ENCODE measurements at regions not wholly inside any gene's neighbourhood (a gene's known extent, or its start where the extent isn't known, plus 50 kb on each side); places are given as distances from the start of the nearest gene placed in this dataset.
"Not testable (repeated sequence)": the region's sequence is repeated elsewhere in the genome, so short reads cannot be mapped to it uniquely, and the experiment has no call there.

DNA sequence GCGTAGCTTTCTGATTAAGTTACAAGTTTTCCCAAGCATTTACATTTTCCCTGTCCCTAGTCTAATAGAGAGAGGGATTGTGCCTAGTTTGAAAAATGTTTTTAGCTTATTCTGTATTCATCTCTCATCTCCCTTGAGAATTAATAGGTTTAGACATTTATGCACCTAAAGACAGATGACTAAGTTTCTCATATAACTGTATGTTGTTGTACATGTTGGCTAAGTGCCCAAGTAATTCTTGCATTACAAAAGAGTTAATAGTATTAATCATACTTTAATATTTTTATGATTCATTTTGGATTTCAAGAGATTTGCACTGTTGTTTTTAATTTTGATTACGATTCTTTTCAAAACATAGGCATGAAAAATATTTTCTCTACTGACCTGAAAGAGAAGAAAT is 109.0 kb upstream of the TBL1XR1 start:
- no peak for DNase-seq

DNA sequence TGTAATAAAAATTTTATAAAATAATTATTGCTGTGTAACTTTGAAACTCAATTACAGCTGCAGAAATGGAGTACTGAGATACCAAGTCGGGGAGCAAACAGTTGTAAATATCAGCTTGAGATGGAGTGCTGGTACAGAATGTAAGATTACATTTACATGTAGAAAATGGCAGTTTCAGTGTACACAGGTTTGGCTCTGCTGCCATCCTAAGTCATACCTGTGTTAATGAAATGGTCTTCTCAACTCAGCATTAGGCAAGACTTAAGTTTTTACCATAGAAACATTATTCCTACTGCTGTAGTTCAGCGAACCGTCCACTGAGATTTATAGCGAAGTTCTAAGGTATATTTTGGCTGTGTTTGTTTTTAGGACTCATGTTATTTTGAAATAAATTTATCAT is 110.1 kb upstream of the TBL1XR1 start:
- no peak for DNase-seq

DNA sequence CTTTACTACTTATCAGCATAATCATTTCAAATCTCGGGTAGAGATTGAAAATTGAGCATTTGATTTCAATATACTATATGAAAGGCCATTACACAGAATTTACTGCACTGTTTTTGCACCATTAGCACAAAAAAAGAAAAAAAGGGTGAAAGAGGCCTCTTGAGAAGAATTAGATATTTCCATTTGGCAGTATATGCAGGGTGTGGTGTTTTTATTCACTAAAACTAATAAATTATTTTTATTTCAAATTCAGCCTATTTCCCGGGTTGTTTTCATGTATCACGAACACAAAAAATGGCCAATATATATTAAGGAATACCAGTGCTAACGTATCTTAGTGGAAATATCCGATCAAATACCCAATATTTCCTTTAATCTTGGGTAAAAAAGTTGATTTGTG is 110.5 kb upstream of the TBL1XR1 start:
- no peak for DNase-seq

DNA sequence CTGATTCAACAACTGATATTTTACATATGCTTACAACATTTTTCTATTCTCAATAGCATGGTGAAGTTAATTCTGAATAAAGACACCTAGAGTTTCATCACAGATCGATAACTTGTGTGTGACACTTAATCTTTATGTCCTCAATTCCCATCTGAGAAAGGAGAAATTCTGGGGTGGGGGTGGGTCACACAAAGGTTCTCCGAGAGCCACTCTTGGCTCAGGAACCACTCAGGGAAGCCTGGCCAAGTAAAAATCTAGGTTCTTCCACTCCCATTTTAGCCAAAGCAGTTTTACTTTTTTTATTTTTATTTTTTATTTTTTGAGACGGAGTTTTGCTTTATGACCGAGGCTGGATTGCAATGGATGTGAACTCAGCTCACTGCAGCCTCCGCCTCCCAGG is 111.0 kb upstream of the TBL1XR1 start:
- no peak for DNase-seq

DNA sequence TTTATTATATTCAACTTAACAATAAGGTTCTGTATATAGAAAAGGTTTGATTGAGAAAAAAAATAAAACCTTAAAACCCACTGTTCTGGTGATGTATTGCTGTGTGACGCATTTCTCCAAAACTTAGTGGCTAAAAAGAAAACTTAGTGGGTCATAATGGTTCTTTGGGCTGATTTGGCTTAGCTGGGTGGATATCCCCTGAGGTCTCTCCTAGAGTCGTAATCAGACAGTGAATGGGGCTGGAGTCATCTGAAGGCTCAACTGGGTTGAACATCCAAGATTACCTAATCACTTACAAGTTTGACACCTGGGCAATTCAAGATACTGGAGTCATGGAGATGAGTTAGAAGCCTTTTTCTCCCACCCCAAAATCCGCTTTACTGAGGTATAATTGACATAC is 111.6 kb upstream of the TBL1XR1 start:
- DNase-seq: no peak

DNA sequence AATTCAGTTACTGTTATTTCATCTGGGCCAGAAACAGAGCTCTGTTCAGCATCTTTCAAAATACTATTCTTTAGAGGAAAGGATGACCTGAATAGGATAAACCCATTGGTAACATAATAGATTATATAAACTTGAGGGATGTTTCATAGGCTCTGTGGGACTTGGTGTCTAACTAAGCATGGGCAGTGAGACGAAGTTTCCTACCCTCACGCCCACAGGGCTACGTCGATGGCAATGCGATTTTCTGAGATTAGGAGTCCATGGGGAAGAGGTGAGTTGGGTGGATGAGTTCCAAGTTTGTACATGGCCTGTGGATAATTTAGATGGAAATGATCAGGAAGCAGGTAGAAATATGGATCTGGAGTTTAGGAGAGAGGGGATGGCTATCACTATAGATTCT is 115.2 kb upstream of the TBL1XR1 start:
- no peak for DNase-seq

DNA sequence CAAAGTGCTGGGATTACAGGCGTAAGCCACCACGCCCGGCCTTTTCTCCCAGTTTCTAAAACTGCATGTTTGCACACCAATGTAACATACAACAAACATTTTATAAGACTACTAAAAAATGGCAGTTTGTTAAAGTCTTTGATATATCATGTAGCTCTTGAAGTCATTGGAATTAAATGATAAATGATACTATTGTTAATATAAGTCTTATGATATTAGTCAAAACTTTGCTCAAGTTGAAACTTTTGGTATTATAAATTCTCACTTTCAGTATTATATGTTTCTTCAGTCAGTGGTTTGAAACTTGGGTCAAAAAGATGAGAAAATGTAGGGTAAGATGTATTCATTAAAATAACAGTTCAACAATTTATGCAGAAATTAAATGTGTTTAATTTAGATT is 117.6 kb upstream of the TBL1XR1 start:
- DNase-seq: no peak

DNA sequence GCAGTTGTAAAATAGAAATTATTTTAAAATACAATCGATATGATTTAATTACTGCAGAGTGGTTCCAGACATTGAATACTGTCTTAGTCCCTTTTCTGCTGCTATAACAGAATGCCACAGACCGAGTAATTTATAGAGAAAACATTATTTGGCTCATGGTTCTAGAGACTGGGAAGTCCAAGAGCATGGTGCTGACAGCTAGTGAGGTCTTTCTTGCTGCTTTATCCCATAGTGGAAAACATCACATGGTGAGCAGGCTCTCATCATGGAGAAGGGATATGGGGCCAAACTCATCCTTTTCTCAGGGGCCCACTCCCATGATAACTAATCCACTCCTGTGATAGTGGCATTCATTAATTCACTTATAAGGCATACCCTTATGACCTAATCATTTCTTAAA is 120.0 kb upstream of the TBL1XR1 start:
- no peak for DNase-seq

DNA sequence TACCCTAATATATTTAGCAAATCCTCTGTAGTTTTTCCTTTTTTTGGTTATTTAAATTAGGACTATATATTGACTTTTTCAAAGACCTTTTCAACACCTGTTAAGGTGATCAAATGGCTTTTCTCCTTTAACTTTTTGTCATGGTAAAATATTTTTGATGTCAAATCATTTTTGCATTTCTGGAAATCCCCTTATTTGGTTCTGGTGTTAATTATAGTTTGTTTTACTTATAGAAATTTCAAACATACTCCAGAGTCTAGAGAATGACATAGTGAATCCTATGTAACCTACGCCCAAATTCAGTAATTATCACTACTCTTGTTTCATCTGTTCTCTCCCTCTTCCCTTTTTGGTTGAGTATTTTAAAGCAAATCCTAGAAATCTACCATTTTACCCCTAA is 121.3 kb upstream of the TBL1XR1 start:
- DNase-seq: no peak

DNA sequence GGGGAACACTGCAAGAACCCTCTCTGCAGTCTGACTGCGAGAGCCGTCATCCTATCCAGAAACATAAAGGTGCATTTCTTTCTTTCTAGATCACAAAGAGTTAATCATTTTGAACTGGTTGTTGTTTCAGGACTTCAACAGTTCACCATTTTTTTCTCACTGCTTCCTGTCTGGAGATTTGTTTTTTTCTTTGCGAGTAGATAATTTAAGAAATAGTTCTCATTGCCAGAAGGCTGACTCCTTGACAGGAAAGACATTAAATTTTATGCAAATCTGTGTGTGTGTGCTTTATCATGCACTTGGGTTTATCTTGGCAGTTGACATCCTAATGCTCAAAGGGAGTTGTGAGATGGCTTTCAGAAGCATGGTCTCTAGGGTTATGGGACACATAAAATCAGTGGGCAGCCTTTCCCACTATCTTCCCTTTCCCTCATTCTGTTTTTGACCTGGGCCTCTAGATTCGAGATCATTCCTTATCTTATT is 123.5 kb upstream of the TBL1XR1 start:
- DNase-seq: no peak

DNA sequence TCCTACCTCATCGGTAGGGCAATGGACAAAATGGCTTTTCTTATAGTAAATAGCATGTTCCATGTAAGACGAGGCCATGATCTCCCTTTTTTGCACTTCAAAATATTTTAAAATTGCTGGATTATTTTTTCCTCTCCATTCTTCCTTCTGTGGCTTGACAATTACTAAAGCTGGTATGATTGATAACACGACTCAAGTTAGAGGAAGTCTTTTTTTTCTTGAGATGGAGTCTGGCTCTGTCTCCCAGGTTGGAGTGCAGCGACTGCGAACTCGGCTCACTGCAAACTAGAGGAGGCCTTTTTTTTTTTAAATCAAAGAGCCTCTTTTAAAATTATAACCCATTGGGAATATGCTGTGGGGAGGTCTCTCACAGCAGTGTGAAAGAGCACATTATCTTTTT is 124.5 kb upstream of the TBL1XR1 start:
- no peak for DNase-seq

DNA sequence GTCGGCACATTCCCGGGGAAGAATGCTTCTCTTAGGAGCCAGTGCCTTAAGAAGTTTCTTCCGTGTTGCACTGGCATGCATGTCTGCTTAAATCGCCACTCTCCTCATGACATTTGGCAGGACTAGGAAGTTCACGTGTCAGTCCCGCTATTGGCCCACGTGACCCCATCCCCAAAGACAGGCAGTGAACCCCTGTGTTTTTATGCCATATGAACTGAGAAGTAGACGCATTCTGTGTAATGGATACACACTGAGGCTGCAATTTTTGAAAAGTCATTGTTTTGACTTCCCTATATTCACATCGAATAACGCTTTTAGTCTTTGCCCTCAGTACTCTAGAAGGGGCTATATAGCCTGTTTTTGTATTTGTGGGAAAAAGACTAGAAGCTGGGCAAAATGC is 125.6 kb upstream of the TBL1XR1 start:
- no peak for DNase-seq

DNA sequence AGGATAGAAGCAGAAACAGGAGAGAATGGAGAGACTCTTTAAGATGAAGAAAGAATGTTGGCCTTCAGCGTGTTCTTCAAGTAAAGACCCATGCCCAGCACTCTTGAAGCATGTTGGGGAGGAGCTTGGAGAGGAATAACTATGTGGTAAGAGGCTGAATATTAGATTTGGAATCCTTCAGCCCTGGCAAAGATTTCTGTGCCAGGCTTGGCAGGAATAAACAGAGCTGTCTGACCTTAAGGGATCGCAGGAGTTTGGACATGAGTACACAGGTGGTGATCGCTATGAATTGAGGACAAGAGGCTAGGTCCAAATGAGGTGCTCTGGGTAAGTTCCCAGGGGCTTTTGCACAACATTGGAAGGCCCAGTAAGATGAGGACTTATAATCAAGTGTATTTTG is 132.6 kb upstream of the TBL1XR1 start:
- DNase-seq: no peak

DNA sequence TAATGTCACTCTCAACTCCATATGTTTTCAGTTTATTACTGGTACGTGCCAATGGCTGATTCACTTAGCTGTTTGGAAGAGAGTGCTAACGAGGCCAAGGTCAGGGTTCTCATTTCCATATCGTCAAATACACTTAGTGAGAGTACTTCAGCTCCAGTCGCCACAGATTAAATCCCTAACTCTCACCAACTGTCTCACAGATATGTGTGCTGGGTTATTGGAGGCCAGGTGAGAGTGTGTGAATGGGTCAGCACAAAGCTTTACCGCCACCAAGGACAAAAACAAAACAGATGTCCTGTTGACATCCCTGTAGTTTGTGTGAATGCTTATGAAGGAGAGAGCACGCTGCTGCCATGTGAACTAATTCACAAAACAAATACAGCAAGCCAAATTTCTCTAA is 133.5 kb upstream of the TBL1XR1 start:
- DNase-seq: no peak

DNA sequence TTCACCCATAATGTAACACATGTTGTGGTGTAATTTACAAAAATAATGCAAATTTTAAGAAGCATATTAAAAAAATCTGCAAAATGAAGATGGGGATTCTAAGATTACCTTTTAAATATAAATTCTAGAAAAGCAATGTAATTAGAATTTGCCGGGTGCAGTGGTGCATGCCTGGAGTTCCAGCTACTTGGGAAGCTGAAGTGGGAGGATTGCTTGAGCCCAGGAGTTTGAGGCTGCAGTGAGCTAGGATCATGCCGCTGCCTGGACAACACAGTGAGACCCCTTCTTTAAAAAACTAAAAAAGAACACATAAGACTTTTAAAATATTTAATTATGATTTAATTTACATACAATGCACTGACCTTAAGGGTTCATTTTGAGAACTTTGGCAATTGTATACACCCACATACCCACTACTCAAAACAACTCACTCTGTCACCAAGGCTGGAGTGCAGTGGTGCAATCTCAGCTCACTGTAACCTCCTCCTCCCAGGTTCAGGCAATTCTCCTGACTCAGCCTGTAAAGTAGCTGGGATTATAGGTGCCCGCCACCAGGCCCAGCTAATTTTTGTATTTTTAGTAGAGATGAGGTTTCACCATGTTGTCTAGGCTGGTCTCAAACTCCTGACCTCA is 134.0 kb upstream of the TBL1XR1 start:
- no peak for DNase-seq

DNA sequence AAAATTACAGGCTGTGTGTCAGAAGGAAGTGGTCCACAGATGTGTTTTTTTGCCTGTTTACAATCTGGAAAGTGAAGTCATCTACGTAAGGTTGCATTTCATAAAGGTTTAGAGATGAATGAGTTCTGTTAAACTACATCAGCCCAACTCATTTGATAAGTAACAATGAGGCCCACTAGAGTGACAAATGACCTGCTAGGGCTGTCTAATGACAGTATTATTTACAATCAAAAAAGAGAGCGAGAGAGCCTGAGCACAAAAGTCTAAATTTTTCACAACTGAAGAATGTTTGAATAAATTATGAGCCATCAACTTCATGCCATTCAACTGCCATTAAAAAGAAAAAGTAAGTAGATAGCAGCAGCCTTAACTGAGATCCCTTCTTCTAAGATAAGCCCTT is 135.7 kb upstream of the TBL1XR1 start:
- DNase-seq: no peak

DNA sequence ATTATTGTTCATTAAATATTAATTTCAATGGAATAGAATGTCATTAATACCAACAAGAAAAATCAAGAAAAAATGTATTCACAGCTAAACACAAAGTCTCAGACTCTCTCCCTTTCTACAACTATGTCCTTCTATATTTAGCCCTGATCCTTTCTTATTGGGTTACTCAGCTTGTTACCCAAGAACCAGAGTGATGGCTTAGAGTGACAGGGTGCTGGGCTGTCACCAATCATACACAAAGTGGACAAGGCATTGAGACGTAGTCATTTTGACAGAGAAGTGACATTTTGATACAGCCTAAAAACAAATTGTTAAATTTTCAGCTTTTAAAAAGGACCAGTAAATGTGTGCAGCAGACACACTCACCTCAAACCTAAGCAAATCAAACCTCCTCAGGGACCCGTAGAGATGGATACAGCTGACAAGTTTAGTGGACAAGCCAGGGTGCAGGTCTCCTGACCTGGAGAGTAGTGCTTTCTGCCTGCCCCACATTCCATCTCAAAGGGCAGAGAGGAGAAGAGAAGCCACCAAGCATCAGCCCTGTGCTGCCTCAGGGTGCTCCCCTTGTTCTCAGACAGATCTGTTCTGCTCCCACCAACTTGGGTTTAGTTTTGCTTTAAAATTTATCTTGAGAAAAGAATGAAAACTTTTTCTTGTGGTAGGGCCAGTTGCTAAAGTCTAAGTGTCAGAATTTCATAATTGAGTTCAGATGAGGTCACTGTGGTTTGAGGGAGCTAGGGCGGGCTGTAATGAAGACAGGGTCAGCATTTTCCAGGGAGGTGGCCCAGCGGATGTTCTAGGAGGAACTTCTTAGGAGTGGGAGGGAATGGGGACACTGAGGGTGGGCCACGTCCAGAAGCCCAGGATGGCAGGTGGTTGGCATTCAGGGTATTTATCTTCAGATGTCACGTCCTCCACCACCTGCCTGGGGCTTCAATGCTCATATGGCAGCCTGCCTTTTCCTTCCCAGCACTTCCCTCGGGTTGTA is 136.5 kb upstream of the TBL1XR1 start:
- DNase-seq: no peak

DNA sequence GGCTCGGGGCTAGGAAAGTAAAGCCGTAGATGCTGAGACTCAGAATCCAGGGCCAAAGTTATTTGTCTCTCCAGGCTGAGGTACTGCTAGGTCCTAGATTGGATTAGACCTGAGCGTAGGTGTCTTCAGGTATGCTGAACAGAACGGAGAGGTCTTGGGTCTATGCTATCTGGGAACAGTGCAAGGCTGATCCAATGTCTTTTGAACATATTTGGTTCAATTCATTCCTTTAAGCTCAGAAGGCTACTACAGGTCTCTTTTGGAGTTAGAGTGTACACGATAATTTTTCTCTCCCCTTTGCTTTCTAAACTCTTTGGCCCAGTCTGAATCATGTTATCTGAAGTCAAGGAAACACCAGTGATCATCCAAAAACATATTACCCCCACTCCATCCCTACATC is 137.5 kb upstream of the TBL1XR1 start:
- DNase-seq: no peak

DNA sequence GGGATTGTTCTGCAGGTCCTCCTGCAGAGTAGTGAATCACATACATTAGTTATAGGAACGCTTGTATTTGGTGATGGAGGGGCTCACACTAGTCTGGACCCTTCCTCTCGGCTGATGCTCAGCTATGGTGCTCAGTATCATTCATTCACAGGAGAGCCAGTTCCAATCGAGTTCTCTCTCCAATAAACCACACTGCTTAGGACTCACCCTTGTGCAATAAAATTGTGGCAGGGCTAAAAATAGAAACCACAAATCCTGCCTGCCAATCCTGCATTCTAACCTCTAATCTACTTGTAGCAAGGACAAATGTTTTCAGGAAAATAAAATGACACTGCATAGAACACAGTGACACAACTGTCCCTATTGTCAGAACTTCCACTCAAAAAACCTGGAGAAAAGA is 138.4 kb upstream of the TBL1XR1 start:
- DNase-seq: no peak

DNA sequence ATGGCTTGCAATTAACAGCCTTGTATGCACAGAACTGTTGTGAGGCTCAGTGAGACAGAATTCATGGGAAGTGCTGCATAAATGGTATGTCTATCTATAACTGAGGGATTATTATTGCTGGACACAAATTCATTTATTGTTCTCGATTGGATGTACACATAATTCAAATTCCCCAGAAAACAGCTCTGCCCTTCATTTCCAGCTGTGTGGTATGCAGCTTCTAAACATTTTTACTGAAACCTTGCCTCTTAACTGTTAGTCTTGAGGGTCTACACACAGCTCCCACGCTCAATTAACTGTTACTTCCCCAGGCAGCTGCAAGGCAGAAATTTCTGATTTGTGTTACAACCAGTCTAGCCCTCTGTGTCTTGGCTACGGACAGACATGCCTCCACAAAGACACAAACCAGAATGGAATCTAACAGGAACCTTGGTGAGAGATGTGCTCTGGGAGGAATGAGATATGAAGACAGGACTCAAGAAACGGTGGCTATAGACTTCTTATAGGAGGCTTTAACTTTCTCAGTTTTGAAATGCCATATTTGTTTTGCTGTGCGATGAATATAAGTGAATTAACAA is 139.7 kb upstream of the TBL1XR1 start:
- no peak for DNase-seq

DNA sequence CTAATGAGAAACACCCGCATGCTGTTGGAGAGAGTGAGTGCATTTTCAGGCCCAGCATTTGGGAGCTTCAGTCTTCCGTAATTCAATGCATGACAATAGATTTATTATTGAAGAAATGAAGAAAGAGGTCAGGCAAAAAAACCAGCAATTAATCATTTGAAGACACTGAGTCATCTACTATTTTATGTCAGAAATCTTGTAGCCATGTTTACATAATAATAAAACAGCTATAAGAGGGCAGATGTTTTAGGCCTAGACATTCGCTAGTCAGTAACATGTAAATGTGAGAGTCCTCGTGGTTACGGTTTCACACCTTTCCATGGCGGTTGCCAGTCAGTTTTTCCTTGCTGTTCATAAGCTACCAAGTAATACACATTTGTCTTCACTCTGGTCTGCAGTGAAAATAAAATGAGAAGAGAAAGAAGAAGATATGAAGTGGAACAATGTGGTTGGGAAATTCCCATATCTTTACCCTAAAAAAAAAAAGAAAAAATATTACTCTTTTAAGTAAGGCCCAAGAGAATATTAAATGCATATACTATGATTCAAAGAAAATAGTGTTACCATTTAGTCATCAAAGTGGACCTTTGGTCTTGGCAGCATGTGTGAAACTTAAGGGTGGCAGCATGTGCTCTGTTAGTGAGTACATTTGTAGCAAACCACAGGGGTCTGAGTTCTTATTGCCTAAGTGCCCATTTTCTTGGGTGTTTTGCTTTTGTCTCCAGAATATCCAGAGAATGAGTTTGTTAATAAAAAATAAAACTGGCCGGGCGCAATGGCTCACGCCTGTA is 140.5 kb upstream of the TBL1XR1 start:
- DNase-seq: peak; percentile 63

DNA sequence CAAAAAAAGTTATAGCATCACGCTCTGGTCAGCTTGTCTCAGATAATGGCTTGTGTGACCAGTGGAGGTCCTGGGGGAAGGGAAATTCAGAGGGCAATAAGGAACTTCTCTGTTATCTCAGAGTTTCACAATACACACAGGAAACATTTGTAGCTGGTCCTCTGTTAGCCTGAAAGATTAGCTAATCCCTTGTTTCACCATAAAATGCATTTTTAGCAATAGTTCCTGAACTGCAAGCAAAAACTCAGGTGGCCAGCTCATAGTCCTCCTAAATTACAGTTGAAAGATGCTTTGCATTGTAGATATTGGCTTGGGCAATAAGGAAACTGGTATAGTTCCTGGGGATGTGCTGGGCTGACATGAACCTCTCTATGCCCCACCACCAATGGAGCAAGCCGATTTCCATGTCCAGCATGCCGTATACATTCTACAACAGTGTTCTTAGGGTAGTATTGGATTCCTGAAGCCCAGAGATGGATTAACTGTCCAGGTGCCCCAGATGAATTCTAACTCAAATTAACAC is 141.5 kb upstream of the TBL1XR1 start:
- no peak for DNase-seq

DNA sequence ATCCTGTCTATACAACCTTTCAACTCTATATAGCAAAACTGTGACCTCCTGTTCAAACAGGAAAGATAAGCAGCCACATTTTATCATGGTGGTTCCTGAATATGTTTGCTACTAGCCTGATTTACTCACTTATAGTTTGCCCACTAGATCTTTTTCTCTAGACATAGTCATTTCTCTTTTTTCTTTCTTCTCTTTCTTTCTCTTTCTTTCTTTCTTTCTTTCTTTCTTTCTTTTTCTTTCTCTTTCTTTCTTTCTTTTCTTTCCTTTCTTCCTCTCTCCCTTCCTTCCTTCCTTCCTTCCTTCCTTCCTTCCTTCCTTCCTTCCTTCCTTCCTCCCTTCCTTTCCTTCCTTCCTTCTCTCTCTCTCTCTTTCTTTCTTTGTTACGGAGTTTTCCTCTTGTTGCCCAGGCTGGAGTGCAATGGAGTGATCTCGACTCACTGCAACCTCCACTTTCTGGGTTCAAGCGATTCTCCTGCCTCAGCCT is 142.0 kb upstream of the TBL1XR1 start:
- DNase-seq: not testable (repeated sequence)

Measured in CD4-positive, alpha-beta T cell treated with Interleukin-12 subunit alpha and Interleukin-12 subunit beta, for 1 hour (primary cell).